CD14-positive monocyte (primary cell): ENCODE measurements at regions not wholly inside any gene's neighbourhood (a gene's known extent, or its start where the extent isn't known, plus 50 kb on each side); places are given as distances from the start of the nearest gene placed in this dataset.

ENCODE experiments used
- DNase-seq, 3 donors: peaks; one replicate each; pipeline ENCODE4 v3.0.0-alpha.2; 2011 to 2022
- H2AFZ ChIP-seq: 2 replicates; pipeline ENCODE4 v1.6.0; 2012; ENCODE audit warnings: mild to moderate bottlenecking, low read depth, low read length, inconsistent platforms; ENCODE audit not compliant: insufficient read depth, poor library complexity, severe bottlenecking
- H3K27ac ChIP-seq, 2 donors: 1 replicate in 1 of 2; 2 replicates in 1 of 2; pipeline ENCODE4 v1.5.1; 2012 to 2013; ENCODE audit warnings: low read length in 2 of 2, control low read depth in 1 of 2, inconsistent platforms in 1 of 2, low read depth in 1 of 2, mild to moderate bottlenecking in 1 of 2
- H3K27me3 ChIP-seq, 2 donors: one replicate each; pipeline versions ENCODE4 v1.6.0 to v1.6.1; 2011 to 2013; ENCODE audit warnings: low read length in 2 of 2; ENCODE audit not compliant: control insufficient read depth in 2 of 2, insufficient read depth in 2 of 2
- H3K36me3 ChIP-seq, 2 donors: replicated peaks in 1 of 2; 1 replicate in 1 of 2; 2 replicates in 1 of 2; pipeline versions ENCODE4 v1.5.1 to v1.6.1; 2012 to 2013; ENCODE audit warnings: low read length in 2 of 2, control low read depth in 1 of 2, inconsistent platforms in 1 of 2, mild to moderate bottlenecking in 1 of 2; ENCODE audit not compliant: insufficient read depth in 2 of 2, control insufficient read depth in 1 of 2
- H3K4me1 ChIP-seq, 2 donors: 1 replicate in 1 of 2; 2 replicates in 1 of 2; pipeline versions ENCODE4 v1.5.1 to v1.6.1; 2012 to 2013; ENCODE audit warnings: low read length in 2 of 2, control low read depth in 1 of 2, inconsistent platforms in 1 of 2, mild to moderate bottlenecking in 1 of 2, moderate library complexity in 1 of 2; ENCODE audit not compliant: insufficient read depth in 2 of 2, control insufficient read depth in 1 of 2
- H3K4me2 ChIP-seq: replicated peaks from 2 replicates; pipeline ENCODE3; 2012; ENCODE audit warnings: low read length, moderate library complexity, mild to moderate bottlenecking; ENCODE audit not compliant: poor library complexity, severe bottlenecking; ENCODE audit errors: extremely low read depth
- H3K4me3 ChIP-seq, 3 experiments: fragments of 200-600 bp in 1 of 3; sonication (generic) in 1 of 3; replicated peaks in 1 of 3; 1 replicate in 2 of 3; 2 replicates in 1 of 3; pipeline ENCODE4 v1.5.1; 2011 to 2013; ENCODE audit warnings: low read length in 3 of 3, mild to moderate bottlenecking in 3 of 3, control low read depth in 2 of 3, low read depth in 2 of 3, inconsistent platforms in 1 of 3, moderate library complexity in 1 of 3
- H3K79me2 ChIP-seq: 2 replicates; pipeline ENCODE4 v1.6.0; 2012; ENCODE audit warnings: mild to moderate bottlenecking, control low read depth, inconsistent platforms, low read length, moderate library complexity; ENCODE audit not compliant: insufficient read depth
- H3K9ac ChIP-seq: 2 replicates; pipeline ENCODE4 v1.6.0; 2017; ENCODE audit warnings: low read length, mild to moderate bottlenecking; ENCODE audit not compliant: insufficient read depth, poor library complexity, severe bottlenecking
- H3K9me3 ChIP-seq, 2 donors: replicated peaks in 1 of 2; 1 replicate in 1 of 2; 2 replicates in 1 of 2; pipeline versions ENCODE4 v1.5.1 to v1.6.1; 2012 to 2013; ENCODE audit warnings: low read length in 2 of 2, control low read depth in 1 of 2; ENCODE audit not compliant: control insufficient read depth in 1 of 2, insufficient read depth in 1 of 2
- H4K20me1 ChIP-seq: 2 replicates; pipeline ENCODE4 v1.6.0; 2012; ENCODE audit warnings: mild to moderate bottlenecking, low read length, control low read depth, moderate library complexity; ENCODE audit not compliant: insufficient read depth
- H3K27ac Mint-ChIP-seq, 7 donors: one replicate each; pipeline ENCODE4 v1.8.0; 2020; ENCODE audit warnings: mild to moderate bottlenecking in 7 of 7, mixed read lengths in 7 of 7, moderate library complexity in 6 of 7, inconsistent platforms in 2 of 7
- H3K27me3 Mint-ChIP-seq, 3 donors: one replicate each; pipeline ENCODE4 v1.8.0; 2021 to 2022; ENCODE audit warnings: low read depth in 3 of 3, mild to moderate bottlenecking in 3 of 3, mixed read lengths in 3 of 3, moderate library complexity in 3 of 3, inconsistent platforms in 1 of 3
- H3K36me3 Mint-ChIP-seq, 2 donors: one replicate each; pipeline ENCODE4 v1.8.0; 2020; ENCODE audit warnings: mixed read lengths in 2 of 2, inconsistent platforms in 1 of 2, mild to moderate bottlenecking in 1 of 2
- H3K4me1 Mint-ChIP-seq: one replicate; pipeline ENCODE4 v1.8.0; 2020; ENCODE audit warnings: mild to moderate bottlenecking, mixed read lengths
- H3K4me3 Mint-ChIP-seq, 2 donors: one replicate each; pipeline ENCODE4 v1.8.0; 2020; ENCODE audit warnings: mild to moderate bottlenecking in 2 of 2, mixed read lengths in 2 of 2, moderate library complexity in 1 of 2
- H3K9me3 Mint-ChIP-seq, 7 donors: one replicate each; pipeline ENCODE4 v1.8.0; 2020 to 2022; ENCODE audit warnings: mixed read lengths in 7 of 7, mild to moderate bottlenecking in 6 of 7, moderate library complexity in 6 of 7, inconsistent platforms in 2 of 7
- WGBS: methylation state at CpG from one replicate; pipeline ENCODE4 v1.1.5; 2013; ENCODE audit warnings: missing lambda C conversion rate; ENCODE audit not compliant: insufficient coverage; 5-methylcytosine and 5-hydroxymethylcytosine counted together
- intact Hi-C, 2 donors: fragments of 100-400 bp; cut with micrococcal nuclease; formaldehyde crosslinking; loops; one replicate each; pipeline versions ENCODE4 v1.15.0 to v1.15.1; 2023
- TF ChIP-seq, protein P1 (sequence below): fragments of 200-600 bp; IDR thresholded peaks from one replicate; pipeline ENCODE4 v1.8.0; 2022; ENCODE audit warnings: antibody characterized with exemption, mild to moderate bottlenecking

DNA sequence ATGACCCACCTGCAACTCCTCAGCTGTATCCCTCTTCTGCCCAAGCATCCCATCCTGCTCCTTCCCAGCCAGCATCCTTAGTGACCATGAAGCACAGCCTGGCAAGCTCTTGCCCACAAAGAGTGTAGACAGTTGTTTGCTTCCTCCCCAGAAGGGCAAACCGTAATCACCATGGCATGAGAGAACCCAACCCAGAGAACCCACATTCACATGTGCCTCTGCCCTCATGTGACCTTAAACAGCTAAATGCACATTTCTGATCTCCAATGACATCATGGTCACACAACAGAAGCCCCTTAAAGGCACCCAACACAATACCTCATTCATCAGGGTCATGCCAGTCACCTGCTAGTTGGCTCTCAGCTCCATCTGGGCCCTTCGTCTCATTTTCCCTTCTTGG lies 162.8 kb upstream of the CDYL start:
- Histone ChIP-seq H4K20me1 (no peaks in the 10 kb centered on the region), H3K27ac (no peak overlapping the region), H2AFZ (no peak overlapping the region), H3K27me3 (no peaks in the 10 kb centered on the region), H3K36me3 (no peaks in the 10 kb centered on the region), H3K4me2 (no peak overlapping the region), H3K9me3 (peaks cover 0 to 19% of the 10 kb centered on the region in 2 donors), H3K9ac (no peak overlapping the region), H3K79me2 (no peaks in the 10 kb centered on the region), H3K4me1 (no peaks in the 10 kb centered on the region), H3K4me3 (no peak overlapping the region)
- Mint-ChIP-seq H3K4me3 (no peak overlapping the region), H3K36me3 (no peaks in the 10 kb centered on the region), H3K27me3 (peaks cover 5 to 9% (median 6%) of the 10 kb centered on the region in 3 donors), H3K4me1 (no peaks in the 10 kb centered on the region), H3K27ac (no peak overlapping the region), H3K9me3 (peaks cover 10 to 27% (median 12%) of the 10 kb centered on the region in 7 donors)
- DNase-seq, result no peak
- TF ChIP-seq, protein P1, sequence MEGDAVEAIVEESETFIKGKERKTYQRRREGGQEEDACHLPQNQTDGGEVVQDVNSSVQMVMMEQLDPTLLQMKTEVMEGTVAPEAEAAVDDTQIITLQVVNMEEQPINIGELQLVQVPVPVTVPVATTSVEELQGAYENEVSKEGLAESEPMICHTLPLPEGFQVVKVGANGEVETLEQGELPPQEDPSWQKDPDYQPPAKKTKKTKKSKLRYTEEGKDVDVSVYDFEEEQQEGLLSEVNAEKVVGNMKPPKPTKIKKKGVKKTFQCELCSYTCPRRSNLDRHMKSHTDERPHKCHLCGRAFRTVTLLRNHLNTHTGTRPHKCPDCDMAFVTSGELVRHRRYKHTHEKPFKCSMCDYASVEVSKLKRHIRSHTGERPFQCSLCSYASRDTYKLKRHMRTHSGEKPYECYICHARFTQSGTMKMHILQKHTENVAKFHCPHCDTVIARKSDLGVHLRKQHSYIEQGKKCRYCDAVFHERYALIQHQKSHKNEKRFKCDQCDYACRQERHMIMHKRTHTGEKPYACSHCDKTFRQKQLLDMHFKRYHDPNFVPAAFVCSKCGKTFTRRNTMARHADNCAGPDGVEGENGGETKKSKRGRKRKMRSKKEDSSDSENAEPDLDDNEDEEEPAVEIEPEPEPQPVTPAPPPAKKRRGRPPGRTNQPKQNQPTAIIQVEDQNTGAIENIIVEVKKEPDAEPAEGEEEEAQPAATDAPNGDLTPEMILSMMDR, result no peak
- WGBS, result 87% methylated on average over 2 of the region's 2 CpGs
- intact Hi-C loops, result no loop called here

DNA sequence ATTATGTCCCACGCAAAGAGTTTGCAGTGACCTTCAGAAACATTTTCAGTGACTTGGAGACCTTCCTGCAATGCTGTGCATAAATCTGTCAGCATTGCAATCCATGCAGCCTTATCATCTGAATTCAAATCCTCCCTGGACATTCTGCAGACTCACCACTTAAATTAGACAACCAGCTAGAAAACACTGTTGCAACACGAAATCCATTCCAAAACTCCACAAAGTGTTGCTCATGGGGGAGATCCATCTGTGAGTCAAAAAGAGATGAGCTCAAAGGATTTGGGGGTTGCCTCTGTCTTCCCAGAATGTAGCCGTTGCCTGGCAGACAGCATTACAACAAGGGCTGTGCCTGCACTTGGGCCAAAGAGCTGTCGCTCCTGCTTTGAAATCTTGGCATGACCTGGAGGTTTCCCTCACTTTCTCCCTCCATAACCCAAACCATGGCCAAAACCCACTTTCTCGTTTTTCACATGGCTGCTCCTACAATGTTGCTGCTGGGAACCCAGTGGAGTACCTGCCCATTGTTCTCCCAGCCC lies 163.5 kb upstream of the CDYL start:
- Histone ChIP-seq H3K4me1 (no peaks in the 10 kb centered on the region), H3K27me3 (no peaks in the 10 kb centered on the region), H4K20me1 (no peaks in the 10 kb centered on the region), H3K79me2 (no peaks in the 10 kb centered on the region), H3K4me3 (no peak overlapping the region), H2AFZ (no peak overlapping the region), H3K9me3 (peaks cover 0 to 19% of the 10 kb centered on the region in 2 donors), H3K9ac (no peak overlapping the region), H3K4me2 (no peak overlapping the region), H3K36me3 (no peaks in the 10 kb centered on the region), H3K27ac (no peak overlapping the region)
- Mint-ChIP-seq H3K27me3 (peaks cover 5 to 9% (median 6%) of the 10 kb centered on the region in 3 donors), H3K4me3 (no peak overlapping the region), H3K36me3 (no peaks in the 10 kb centered on the region), H3K9me3 (peaks cover 10 to 27% (median 12%) of the 10 kb centered on the region in 7 donors), H3K4me1 (no peaks in the 10 kb centered on the region), H3K27ac (no peak overlapping the region)
- WGBS, result 91% methylated on average over 5 of the region's 5 CpGs
- no peak for DNase-seq
- TF ChIP-seq, protein P1, result no peak
- intact Hi-C loops, result no loop called here
